HG03469 (cell line): ENCODE measurements at regions not wholly inside any gene's neighbourhood (a gene's known extent, or its start where the extent isn't known, plus 50 kb on each side); places are given as distances from the start of the nearest gene placed in this dataset.

Experiments used
- ATAC-seq: cut with Tn5 transposase; IDR thresholded peaks from one replicate; pipeline ENCODE4 v1.9.1; 2021; ENCODE audit warnings: mild to moderate bottlenecking, moderate library complexity, moderate number of reproducible peaks; ENCODE audit not compliant: unreplicated experiment

DNA sequence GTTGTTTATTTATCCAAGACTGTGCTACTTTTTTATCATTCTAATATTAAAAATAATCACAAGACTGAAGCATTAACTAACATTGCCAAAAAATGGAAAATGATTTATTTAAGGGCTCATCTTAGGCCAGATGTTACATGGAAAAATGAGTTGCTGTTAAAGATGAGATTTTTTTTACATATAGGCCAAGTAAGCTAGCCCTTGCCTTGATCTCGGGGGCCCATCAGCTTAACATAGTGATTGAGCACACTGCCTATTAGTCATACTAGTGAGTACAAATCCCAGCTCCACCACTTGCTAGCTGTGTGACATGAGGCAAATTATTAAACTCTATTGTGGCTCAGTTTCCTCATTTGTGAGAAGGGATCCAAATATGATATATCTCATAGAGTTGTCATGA lies 275.9 kb upstream of the SNX7 start:
- ATAC-seq, result no peak

DNA sequence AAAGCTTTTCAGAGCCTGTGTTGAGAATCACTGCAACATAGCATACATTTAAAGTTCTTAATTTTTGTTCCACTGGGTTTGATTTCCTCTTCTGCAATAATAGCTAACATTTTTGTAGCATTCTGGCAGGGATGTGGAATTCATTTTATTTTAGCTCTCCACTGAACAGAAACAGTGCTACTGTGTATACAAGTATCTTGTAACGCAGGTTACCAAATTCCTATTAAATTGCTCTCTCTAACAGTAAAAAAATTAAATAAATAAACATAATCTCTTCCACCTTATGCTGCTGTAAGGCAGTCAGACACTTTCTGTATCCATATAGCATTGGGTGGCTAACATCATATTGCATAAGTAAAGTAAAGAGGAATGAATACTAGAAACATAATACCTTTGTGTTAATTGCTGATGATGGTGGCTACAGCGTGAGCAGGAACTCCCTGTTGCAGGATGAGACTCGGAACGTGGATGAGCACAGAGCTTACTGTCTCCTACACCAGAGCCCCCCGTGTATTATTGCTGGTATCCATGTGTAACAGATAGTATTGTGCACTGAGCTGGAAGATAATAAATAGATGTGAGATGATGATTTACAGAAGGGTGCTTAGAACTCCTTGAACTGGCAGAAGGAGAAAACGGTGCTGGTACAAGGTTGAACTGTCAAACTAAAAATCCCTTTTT lies 276.9 kb upstream of the SNX7 start:
- ATAC-seq, result no peak

DNA sequence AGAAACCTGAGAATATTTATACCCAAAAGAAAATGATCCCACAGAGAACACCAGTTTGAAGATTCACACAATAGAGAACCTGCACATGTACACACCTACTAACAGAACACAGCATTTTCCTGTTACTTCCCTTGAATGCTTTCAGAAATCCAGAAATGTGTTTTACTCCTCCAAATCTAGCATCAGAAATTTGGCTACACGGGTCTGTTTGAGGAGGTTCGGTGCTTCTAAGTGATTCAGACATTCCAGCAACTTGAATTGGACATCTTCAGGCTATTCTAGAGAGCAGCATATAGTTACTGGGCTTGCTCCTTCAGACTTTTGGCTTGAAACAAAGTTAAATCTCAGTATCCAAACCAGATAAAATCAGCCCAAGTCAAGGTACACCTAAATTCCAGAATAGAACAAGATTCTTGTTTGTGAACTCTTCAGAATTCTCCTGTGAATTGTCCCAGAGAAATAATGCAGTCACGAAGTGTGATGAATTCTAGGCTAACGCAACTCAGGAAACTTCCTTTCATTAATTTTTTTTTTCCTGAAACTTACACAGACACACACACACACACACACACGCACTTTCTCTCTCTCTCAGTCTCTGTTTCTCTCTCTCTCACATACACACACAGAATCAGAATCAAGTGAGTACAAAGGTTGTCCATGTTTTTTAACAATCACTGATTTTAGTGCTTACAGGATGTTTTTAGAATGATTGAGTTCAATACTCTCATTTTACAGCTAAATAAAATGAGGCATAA lies 278.4 kb upstream of the SNX7 start:
- no peak for ATAC-seq

DNA sequence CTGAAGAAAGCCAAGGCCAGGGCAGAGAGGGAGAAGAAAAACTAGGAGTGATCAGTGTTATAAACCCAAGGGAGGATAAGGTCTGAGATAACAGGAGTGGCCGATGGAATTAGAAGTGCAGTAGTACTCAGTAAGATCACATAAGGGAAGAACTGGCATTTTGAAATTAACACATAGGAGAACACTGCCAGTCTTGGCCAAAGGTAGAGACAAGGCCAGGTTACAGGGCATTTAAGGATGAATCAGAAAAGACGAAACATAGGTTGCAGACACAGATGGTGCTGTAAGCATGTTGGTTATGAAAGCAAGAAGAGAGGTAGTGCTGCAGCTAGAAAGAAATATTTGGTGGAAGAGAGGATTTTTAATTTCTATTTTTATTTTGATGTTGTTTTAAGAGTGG lies 278.9 kb upstream of the SNX7 start:
- ATAC-seq, result no peak

DNA sequence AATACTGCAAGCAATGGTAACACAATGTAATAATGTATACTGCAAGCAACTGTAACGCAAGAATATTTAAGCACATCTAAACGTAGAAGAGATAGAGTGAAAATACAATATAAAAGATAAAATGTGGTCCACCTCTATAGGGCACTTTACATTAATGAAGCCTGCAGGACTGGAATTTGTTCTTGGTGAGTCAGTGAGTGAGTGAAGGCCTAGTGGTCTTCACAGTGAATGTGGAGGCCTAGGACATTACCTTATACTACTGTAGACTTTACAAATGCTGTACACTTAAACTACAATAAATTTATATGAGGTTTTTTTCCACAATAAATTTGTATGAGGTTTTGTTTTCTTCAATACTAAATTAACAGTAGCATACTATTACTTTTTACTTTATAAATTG lies 287.4 kb upstream of the SNX7 start:
- no peak for ATAC-seq

DNA sequence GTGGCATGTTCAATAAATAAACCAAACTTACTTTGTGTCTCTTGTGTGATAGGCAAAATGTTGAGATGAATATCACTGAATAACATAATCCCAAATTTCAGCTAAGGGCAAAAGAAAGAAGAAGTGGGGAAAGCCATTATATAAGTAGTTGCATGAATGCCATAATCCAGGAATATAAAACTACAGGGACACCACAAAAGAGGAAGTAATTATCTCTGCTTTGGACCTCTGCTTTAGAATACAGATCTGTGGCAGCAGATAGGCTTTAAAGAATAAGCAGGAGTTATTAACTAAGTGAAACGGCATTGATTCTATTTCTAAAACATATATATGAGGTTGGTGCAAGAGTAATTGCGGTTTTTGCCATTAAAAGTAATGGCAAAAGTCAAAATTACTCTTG lies 288.5 kb upstream of the SNX7 start:
- no peak for ATAC-seq

DNA sequence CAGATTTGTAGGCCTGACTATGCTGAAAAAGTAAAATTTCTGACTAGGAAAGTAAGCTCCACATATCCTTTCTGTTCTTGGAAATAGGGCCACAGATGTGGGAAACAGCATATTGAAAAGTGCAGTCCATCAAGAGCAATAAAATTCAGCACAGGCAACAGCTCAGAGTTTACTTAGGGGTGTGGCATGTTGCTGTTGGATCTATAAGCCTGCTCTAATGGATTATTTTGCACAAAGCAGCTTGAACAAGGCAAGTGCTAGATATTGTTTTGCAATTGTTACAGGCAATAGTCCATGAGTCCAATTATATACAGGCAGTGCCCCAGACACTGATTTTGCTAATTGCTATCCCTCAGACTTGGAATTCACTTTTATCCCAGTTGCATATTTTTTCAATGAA lies 289.8 kb upstream of the SNX7 start:
- ATAC-seq, result no peak

DNA sequence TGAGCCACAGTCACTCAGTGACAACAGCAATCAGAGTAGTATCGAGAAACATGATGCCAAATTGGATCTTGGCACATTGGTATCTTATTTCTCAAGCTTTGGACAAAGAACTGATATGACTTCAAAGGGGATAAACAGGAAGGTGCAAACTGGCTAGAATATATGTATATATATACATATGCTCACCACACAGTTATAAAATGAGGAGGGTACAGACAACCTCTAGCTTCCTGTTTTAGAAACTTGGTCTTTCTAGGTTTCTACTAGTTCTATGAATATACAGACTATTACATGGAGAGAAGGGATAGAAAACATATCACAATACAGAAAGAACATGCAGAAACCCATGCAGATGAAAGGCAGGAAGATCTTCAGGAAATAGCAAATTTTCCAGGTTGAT lies 292.1 kb upstream of the SNX7 start:
- ATAC-seq, result no peak

DNA sequence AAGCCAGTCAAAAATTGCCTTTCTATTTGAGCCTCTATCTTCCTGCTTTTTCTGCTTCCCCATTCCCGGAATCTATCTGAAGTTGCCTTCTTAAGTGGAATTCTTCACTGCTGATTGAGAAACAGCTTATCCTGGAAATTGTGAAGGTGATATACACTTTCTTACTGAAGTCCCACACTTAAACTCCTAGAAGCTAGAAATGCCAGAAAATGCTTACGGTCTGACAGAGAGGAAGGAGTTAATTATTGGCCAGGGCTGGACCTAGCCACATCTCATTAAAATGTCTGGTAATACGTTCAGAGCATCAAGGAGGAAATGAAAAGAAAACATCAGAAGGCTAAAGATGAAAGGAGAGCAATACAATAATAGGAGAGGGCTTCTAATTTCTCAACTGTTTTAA lies 292.5 kb upstream of the SNX7 start:
- no peak for ATAC-seq

DNA sequence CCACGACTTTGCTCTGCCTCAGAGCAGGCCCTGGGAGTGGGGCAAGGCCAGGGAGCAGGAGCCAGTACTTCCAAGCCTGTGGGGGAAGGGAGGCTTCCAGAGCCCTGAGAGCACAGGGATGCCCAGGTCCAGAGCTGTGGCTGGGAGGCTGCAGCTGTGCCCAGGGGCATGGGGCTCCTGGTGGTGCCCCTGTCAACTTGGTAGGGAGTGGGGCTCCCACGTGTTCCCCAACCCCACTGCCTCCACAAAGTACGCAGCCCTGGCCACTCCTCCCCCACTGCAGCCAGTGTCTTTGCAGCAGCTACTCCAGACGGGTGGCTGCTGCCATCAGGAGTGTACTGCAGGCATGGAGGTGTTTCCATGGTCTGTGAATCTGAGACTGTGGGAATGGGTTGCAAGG lies 294.1 kb upstream of the SNX7 start:
- ATAC-seq, result no peak

DNA sequence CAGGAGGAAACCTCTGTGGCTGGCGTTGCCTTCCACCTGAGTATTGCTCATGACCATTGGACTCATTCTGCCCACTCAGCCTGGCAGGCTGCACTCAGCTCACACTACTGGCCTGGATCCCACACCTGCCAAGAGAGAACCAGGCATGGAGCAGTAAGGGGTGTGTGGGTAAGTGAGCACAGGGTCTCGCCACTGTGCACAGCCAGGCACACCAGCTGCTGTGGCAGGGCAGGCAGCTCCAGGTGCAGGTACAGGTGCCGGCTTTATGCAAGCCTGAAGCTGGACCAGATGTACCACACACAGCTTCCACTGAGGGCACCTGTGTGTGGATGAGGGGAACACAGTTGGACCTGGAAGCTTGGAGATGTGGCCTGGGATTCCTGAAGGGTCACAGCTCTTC lies 295.2 kb upstream of the SNX7 start:
- no peak for ATAC-seq

DNA sequence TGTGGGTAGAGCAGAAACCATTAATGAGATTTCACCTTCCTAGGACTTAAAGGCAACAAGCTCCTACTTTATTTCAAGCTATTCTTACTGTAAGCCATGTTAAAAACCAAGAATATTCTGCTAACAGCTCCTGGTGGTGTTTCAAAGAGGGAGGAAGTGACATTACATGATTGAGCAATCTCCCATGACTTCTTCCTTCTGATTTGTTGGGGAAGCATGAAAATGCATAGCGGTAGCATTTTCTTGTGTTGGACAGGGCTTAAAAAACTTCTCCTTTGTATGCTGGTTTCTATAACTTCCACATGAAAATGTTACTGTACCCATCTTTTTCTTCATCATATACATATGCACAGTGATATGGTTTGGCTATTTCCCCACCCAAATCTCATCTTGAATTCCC lies 297.0 kb upstream of the SNX7 start:
- no peak for ATAC-seq

DNA sequence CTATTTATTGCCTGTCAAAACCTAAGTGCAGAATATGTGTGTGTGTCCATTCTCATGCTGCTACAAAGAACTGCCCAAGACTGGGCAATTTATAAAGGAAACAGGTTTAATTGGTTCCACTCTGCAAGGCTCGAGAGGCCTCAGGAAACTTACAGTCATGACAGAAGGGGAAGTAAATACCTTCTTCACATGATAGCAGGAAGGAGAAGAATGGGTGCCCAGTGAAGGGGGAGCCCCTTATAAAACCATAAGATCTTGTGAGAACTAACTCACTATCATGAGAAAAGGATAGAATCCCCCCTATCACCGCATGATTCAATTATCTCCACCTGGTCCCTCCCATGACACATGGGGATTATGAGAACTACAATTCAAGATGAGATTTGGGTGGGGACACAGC lies 300.7 kb upstream of the SNX7 start:
- no peak for ATAC-seq

DNA sequence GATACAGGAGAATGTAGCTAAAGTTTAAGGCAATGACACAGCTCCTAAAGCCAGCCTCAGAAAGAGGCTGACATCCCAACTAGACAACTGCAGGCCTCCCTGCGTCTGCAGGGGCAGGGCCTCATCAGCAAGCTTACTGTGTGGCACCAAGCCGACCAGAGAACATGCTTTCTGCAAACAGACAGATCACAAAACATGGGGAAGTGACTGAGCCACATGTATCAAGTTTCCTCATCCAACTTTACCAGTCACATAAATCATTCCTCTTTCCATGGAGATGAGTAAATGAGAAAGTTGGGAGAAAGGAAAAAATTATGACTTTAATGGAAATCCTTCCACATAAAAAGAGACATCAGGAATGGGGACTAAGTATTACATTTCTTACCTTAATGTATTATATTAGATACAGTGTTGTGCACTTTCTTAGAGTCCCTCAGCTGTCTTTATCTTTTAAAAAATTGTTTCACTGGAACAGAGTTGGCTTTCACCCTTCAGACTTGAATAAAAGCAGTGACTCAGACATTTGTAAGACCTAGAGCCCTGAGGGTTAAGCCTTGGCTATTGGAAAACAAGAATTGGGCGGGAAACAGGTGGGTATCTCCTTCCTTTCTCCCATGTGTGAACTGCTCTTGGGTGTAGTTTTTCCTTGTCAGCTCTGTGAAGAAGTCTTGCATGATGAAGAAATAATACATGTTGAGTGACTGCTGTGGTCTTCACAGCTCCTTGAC lies 305.7 kb upstream of the SNX7 start:
- ATAC-seq, result no peak

DNA sequence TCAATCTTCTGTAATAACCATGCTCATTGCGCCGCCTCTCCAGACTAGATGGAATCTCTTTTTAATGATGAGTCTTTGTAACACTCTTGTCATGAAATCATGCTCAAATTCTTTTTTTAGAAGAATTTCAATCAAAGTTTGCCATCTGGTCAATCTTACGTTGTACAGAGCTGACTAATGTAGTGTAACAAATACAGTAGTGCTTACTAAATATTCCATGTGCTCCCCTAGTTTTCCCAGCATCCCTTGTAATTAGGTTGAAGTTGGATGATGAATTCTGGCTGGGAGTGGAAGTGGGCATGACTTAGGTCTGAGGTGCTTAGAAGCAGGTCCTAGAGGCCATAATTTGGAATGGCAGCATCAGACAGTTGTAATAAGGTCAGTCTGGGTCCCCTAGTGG lies 309.1 kb upstream of the SNX7 start:
- no peak for ATAC-seq

DNA sequence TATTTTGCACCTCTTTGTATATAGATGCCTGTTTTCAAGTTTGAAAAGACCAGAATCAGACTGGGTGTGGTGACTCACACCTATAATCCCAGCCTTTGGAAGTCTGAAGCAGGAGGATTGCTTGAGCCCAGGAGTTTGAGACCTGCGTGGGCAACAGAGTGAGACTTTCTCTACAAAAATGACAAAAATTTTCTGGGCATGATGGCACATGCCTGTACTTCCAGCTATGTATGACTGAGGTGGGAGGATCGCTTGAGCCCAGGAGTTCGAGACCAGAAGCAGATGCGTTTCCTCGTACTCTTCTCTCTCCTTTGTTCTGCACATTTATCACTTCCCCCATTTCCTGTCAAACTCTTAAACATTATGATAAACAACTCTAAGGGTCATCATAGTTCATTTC lies 310.0 kb upstream of the SNX7 start:
- ATAC-seq, result no peak

DNA sequence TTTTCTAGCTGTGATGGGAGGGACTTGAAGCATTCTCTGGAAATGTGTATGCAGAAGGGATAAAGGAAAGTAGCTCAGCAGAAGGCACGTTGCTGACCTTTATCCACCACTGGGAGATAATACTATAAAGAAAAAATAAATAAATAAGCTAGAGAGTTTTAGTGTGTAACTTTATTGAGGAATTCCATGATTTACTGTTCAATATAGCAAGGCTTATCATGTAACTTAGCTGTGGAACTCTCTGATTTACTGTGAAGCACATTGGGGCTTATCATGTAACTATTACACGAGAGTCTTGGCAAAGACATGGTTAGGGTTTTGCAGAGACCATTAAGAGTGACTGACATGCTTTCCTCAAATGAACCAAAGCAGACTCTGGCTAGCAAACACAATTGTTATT lies 316.1 kb upstream of the SNX7 start:
- no peak for ATAC-seq

DNA sequence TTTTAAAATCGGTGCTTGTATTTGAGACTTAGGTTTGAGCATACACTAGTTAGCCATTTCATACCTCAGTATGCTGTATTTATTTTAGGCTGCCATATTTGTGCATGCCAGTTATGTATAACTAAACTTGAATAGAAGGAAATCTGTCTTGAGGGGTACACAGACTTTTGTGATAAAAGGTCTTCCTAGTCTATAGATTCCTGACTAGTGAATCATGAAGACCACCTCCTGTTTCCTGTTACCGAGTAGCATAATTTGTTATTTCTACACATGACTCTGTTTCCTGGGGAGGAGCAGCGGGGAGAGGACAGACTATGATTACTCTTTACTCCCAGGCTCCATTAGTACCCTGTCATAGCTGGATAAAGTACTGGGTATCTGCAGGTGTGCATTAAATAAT lies 316.8 kb upstream of the SNX7 start:
- no peak for ATAC-seq

DNA sequence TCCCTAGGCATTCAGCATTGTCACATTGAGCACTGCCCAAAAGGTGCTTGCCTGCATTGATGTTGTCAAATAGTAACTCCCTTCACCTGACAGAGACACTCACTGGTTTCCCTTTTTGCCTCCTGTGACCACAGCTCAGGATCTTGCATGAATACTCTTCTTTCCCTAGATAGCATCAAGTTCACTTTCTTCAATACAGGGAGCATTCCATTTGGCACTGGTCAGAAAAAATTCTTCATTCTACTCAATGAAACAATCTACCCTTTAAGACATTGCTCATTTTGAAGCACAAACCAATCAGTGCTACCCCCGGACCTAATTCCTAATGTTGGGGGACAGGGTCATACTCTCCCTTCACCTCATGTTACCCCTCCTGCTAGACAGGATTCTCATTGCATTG lies 319.0 kb upstream of the SNX7 start:
- ATAC-seq, result no peak

DNA sequence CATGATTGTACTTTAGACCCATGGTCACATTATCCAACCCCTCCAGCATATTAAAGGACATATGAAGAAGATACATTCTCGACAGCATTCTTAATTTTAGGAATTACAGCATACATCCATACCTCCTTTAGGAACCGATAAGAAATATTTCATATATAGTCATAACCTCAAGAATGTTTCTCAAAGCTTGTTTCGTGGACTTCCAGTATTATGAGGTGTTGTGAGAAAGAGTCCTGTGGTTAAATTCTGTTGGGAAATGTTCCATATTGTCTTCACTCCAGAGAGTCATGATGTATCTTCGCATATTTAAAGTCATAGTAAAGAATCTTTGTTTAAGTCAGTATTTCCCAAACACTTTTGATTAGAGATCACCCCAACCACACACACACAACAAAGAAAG lies 321.0 kb upstream of the SNX7 start:
- no peak for ATAC-seq

DNA sequence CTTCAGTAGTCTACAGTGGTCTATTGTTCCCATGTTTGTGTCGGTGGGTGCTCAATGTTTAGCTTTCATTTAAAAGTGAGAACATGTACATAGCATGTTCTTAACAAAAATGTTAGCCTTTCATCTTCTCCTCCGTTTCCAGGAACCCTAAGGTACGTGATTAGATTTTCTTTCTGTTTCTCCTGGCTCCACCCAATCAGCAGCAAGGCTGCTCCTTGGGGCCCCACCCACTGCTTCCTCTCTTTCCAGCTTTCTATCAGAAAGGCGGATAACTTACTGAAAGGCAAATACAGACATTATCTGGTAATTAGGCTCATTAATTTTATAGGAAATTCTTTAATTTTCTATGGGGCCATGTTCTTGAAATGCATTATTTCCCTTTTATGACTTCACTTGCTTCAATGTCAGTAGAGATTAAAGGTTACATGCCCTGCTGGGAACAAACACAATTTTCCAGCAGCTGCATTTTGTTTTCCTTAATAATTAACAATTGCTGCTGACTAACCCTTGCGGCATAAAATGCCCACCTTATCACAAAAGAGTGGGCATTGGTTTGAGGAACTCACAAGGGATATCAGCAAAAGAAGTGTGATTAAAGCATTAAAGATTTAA lies 324.9 kb upstream of the SNX7 start:
- ATAC-seq, result no peak

DNA sequence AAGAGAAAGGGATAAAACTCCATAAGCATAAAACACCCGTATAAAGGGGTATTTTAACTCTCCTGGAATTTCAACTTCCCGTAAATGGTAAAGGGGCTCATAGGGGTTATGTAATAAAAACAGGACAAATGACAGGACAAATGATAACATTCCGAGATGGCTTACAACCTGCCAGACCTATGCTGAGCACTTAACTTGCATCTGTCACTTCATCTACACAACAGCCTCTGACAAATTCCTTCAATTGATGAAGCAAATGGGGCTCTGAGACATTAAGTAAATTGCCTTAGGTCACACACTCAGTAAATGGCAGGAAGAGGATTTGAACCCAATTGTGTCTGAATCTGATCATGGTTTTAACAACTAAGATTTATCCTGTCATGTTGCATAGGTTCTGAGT lies 327.6 kb upstream of the SNX7 start:
- ATAC-seq, result no peak
